CD1c-positive myeloid dendritic cell (primary cell): ENCODE measurements at regions not wholly inside any gene's neighbourhood (a gene's known extent, or its start where the extent isn't known, plus 50 kb on each side); places are given as distances from the start of the nearest gene placed in this dataset.
"Not testable (repeated sequence)": the region's sequence is repeated elsewhere in the genome, so short reads cannot be mapped to it uniquely, and the experiment has no call there.

ENCODE experiments used
- DNase-seq: peaks from one replicate; pipeline ENCODE4 v3.0.0-alpha.2; 2016; ENCODE audit errors: extremely low spot score

- no peak for DNase-seq
Observed at GRCh38 chr10:53183733-53184132, 411.1 kb upstream of the MBL2 start.

GRCh38 chr10:53177468-53177867, 404.9 kb upstream of the MBL2 start:
- DNase-seq: no peak

GRCh38 chr10:53166325-53166724, 393.7 kb upstream of the MBL2 start:
- DNase-seq: no peak

- DNase-seq: no peak
Observed at GRCh38 chr10:53162856-53163255, 390.3 kb upstream of the MBL2 start.

GRCh38 chr10:53161231-53161630, 388.6 kb upstream of the MBL2 start:
- DNase-seq: no peak

- DNase-seq: not testable (repeated sequence)
Observed at GRCh38 chr10:53155674-53156073, 383.1 kb upstream of the MBL2 start.

GRCh38 chr10:53153831-53154230, 381.2 kb upstream of the MBL2 start:
- DNase-seq: no peak

GRCh38 chr10:53140506-53140905, 367.9 kb upstream of the MBL2 start:
- no peak for DNase-seq

- no peak for DNase-seq
Observed at GRCh38 chr10:53135897-53136253, 363.3 kb upstream of the MBL2 start.

- no peak for DNase-seq
Observed at GRCh38 chr10:53135213-53135896, 362.8 kb upstream of the MBL2 start.

- no peak for DNase-seq
Observed at GRCh38 chr10:53134050-53134449, 361.5 kb upstream of the MBL2 start.

GRCh38 chr10:53130337-53130736, 357.8 kb upstream of the MBL2 start:
- no peak for DNase-seq

GRCh38 chr10:53127686-53128085, 355.1 kb upstream of the MBL2 start:
- DNase-seq: no peak

- DNase-seq: no peak
Observed at GRCh38 chr10:53123311-53123710, 350.7 kb upstream of the MBL2 start.

GRCh38 chr10:53122281-53122680, 349.7 kb upstream of the MBL2 start:
- DNase-seq: peak; percentile 65

GRCh38 chr10:53115660-53116059, 343.1 kb upstream of the MBL2 start:
- no peak for DNase-seq

GRCh38 chr10:53111529-53111928, 338.9 kb upstream of the MBL2 start:
- no peak for DNase-seq

- no peak for DNase-seq
Observed at GRCh38 chr10:53109320-53109719, 336.7 kb upstream of the MBL2 start.

- no peak for DNase-seq
Observed at GRCh38 chr10:53108317-53108934, 335.8 kb upstream of the MBL2 start.

- no peak for DNase-seq
Observed at GRCh38 chr10:53107711-53108110, 335.1 kb upstream of the MBL2 start.

GRCh38 chr10:53102424-53102823, 329.8 kb upstream of the MBL2 start:
- DNase-seq: no peak

GRCh38 chr10:53093878-53094277, 321.3 kb upstream of the MBL2 start:
- no peak for DNase-seq

GRCh38 chr10:53091574-53091973, 319.0 kb upstream of the MBL2 start:
- DNase-seq: no peak

GRCh38 chr10:53088961-53089360, 316.4 kb upstream of the MBL2 start:
- DNase-seq: no peak
